Duodenal mucosa (tissue), 2 donors: ENCODE measurements at regions not wholly inside any gene's neighbourhood (a gene's known extent, or its start where the extent isn't known, plus 50 kb on each side); places are given as distances from the start of the nearest gene placed in this dataset.

Experiments used
- H3K27ac ChIP-seq: one replicate; pipeline ENCODE4 v1.7.0; 2013; ENCODE audit warnings: low read depth, low read length
- H3K27me3 ChIP-seq, 2 donors: one replicate each; pipeline ENCODE4 v1.7.0; 2013; ENCODE audit warnings: low read length in 2 of 2, control low read depth in 1 of 2; ENCODE audit not compliant: insufficient read depth in 2 of 2, control insufficient read depth in 1 of 2
- H3K36me3 ChIP-seq, 2 donors: one replicate each; pipeline ENCODE4 v1.7.0; 2013; ENCODE audit warnings: low read length in 2 of 2, control low read depth in 1 of 2; ENCODE audit not compliant: insufficient read depth in 2 of 2, control insufficient read depth in 1 of 2
- H3K4me1 ChIP-seq, 2 donors: one replicate each; pipeline ENCODE4 v1.7.0; 2013; ENCODE audit warnings: low read length in 2 of 2, control low read depth in 1 of 2; ENCODE audit not compliant: insufficient read depth in 2 of 2, control insufficient read depth in 1 of 2
- H3K4me3 ChIP-seq, 2 donors: one replicate each; pipeline ENCODE4 v1.7.0; 2013; ENCODE audit warnings: low read length in 2 of 2, low read depth in 1 of 2
- H3K9ac ChIP-seq, 2 donors: one replicate each; pipeline ENCODE4 v1.7.0; 2013; ENCODE audit warnings: low read length in 2 of 2, low read depth in 1 of 2
- H3K9me3 ChIP-seq, 2 donors: one replicate each; pipeline ENCODE4 v1.7.0; 2013; ENCODE audit warnings: low read length in 2 of 2, control low read depth in 1 of 2; ENCODE audit not compliant: control insufficient read depth in 1 of 2

DNA sequence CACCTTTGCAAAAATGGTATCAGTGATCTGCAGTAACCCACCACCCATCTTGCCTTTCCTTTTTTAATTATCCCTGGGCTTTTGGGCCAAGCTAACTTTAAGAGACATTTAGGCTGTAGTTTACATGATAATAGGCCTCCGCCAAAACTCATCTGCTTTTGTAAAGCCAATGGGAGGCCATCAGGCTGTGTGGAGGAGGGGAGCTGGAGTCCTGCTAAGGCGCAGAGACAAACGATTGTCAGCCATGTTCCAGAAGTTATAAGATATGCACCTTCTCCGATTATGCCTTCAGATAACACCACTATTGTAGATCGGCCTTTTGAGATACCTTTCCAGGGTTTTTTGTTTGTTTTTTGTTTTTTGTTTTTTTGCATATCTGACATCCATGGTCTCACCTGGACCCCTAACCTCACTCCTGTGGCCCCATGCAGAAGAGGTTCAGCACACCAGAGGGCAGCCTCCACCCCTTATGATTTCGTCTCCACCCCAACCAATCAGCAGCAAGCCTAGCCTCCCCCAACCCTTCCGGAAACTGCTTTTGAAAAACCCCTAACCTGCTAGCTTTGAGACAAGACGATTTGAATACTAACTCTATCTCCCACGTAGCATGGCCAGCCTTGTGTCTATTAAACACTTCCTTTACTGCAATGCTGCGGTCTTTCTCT lies 113.9 kb upstream of the UBL3 start:
- Histone ChIP-seq H3K27ac (no peak overlapping the region), H3K36me3 (no peaks in the 10 kb centered on the region), H3K4me1 (no peaks in the 10 kb centered on the region), H3K9ac (no peak overlapping the region), H3K4me3 (no peak overlapping the region), H3K27me3 (no peaks in the 10 kb centered on the region), H3K9me3 (peaks cover 2 to 4% of the 10 kb centered on the region in 2 donors)

DNA sequence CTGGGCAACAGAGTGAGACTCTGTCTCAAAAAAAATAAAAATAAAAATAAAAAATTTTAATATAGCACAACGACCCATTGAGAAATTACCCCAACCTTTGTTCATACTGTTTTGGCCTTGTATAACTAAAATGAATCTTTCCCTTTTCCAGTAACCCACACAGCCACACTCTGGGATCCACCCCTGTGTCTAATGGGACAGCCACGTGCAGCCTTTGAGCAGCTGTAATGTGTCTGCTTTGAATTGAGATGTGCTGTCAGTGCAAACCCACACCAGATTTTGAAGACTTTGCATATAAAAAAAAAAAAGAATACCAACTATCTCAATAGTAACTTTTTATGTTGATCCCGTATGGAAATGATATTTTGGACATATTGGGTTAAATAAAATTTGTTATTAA lies 112.7 kb upstream of the UBL3 start:
- Histone ChIP-seq H3K9ac (no peak overlapping the region), H3K4me1 (no peaks in the 10 kb centered on the region), H3K9me3 (peaks cover 2 to 4% of the 10 kb centered on the region in 2 donors), H3K27ac (no peak overlapping the region), H3K4me3 (no peak overlapping the region), H3K27me3 (no peaks in the 10 kb centered on the region), H3K36me3 (no peaks in the 10 kb centered on the region)

DNA sequence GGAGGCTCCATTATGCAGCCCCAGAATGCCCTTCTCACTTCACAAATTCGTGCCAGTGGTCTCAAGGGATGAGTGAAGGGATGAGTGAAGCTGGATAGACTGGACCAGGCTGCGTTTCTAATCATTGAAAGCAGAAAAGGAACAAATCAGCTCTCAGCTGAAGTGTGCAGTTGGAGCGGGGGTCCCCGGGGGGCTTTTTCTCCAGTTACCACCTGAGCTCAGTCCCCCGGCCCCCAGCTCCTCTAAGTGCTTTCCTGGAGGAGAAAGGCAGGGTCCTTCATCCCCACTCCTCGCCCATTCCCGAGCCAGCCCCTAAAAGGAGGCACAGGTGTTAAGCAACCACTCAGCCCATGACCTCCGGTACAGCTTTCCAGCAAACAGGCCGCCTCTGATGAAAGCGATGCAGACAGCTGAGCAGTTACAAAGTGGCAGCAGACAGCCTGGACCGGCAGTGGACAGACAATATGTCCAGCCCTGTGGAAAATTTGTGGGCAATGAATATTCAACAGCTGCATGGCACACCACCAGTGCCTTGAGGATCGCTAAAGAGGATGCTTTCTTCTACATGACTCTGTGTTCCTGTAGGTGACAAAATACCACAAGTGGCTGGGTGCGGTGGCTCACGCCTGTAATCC lies 110.7 kb upstream of the UBL3 start:
- Histone ChIP-seq H3K27me3 (peaks cover 0 to 4% of the 10 kb centered on the region in 2 donors), H3K27ac (no peak overlapping the region), H3K9ac (no peak overlapping the region)

DNA sequence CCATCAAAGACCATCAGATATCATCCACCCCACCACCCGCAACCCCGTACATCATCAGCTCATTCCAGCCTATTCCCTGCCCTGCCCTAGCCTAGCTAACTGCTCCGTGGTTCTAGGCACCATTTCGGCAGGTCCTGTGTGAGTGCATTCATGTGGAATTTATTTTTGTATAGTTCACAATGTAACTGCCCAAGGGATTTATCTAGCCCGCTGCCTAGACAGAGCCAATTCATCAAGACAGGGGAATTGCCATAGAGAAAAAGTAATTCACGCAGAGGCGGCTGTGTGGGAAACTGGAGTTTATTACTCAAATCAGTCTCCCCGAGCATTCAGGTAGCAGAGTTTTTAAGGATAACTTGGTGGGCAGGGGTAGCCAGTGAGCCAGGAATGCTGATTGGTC lies 109.2 kb upstream of the UBL3 start:
- H3K27ac ChIP-seq: no peak overlapping the region
- peaks cover 0 to 4% of the 10 kb centered on the region in 2 donors for H3K27me3 ChIP-seq
- no peak overlapping the region for H3K4me3 ChIP-seq
- peaks cover 0 to 5% of the 10 kb centered on the region in 2 donors for H3K4me1 ChIP-seq
- no peaks in the 10 kb centered on the region for H3K36me3 ChIP-seq
- no peak overlapping the region for H3K9ac ChIP-seq
- no peaks in the 10 kb centered on the region for H3K9me3 ChIP-seq

More for the DNA sequence above, 110.7 kb upstream of the UBL3 start:
- Histone ChIP-seq H3K4me3 (no peak overlapping the region), H3K36me3 (no peaks in the 10 kb centered on the region), H3K9me3 (no peaks in the 10 kb centered on the region), H3K4me1 (no peaks in the 10 kb centered on the region)

DNA sequence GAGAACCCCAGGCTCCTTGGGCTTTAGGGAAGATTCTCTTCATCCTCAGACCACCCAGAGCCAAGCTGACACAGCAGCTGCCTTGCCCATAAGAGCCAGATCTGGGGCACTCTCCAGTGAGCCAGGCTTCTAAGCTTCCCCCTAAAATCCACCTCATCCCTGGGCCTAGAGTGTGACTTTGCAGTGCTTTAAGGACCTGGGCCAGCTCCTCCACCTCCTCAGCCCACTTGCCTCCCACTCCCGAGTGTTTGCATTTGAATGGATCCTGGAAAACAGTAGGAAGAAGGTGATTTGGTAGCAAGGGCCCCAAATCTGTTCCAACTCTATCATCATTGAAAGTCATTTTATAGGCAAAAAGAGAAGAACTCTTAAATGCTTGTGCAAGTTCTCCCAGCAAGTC lies 108.7 kb upstream of the UBL3 start:
- Histone ChIP-seq H3K4me1 (peaks cover 4 to 10% of the 10 kb centered on the region in 2 donors), H3K27ac (no peak overlapping the region), H3K9ac (no peak overlapping the region)

DNA sequence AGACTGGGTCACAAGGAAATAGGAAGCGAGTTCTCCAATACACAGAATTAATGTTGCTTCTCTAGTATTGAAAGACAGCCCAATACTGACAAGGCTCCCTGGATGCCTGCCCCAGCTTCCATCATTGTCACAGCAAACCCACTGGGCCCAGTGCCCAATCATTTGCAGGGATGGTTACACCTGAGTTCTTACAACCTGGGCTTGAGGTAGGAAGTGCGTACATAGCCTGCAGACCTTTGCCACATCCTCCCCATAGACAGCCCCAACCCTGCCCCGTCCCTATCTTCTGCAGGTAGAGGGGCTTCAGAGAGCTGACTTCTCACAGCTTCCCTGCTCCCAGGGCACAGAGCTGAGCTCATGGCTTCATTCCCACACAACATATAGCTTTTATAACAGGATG lies 108.1 kb upstream of the UBL3 start:
- H3K9ac ChIP-seq: no peak overlapping the region
- H3K27me3 ChIP-seq: peaks cover 0 to 4% of the 10 kb centered on the region in 2 donors
- no peak overlapping the region for H3K4me3 ChIP-seq

More for the DNA sequence above, 108.7 kb upstream of the UBL3 start:
- Histone ChIP-seq H3K27me3 (peaks cover 0 to 4% of the 10 kb centered on the region in 2 donors), H3K4me3 (no peak overlapping the region), H3K9me3 (no peaks in the 10 kb centered on the region), H3K36me3 (no peaks in the 10 kb centered on the region)

DNA sequence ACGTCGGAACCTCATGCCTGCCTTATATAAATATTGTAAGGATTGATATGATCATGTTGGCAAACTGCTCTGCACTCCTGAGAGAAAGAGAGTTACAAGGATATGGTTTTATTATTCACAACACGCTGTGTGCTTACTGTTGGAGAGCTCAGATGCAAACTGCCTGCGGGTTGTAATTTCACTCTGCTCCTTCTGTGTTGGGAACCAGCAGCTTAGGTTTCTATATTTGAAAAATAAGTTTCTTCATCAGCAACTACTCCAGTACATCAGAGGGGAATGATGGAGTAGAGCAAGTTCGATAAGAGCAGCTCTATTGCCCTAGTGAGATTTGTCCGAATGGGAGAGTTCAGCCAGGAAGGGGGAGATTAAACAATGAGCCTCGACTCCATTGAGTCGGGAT lies 106.9 kb upstream of the UBL3 start:
- no peak overlapping the region for H3K4me3 ChIP-seq
- H3K4me1 ChIP-seq: peaks cover 9 to 12% of the 10 kb centered on the region in 2 donors
- H3K27me3 ChIP-seq: peaks cover 0 to 4% of the 10 kb centered on the region in 2 donors
- H3K36me3 ChIP-seq: no peaks in the 10 kb centered on the region
- H3K9me3 ChIP-seq: no peaks in the 10 kb centered on the region
- H3K9ac ChIP-seq: no peak overlapping the region
- H3K27ac ChIP-seq: no peak overlapping the region

More for the DNA sequence above, 108.1 kb upstream of the UBL3 start:
- H3K4me1 ChIP-seq: peaks cover 9 to 12% of the 10 kb centered on the region in 2 donors
- no peak overlapping the region for H3K27ac ChIP-seq
- H3K9me3 ChIP-seq: no peaks in the 10 kb centered on the region
- no peaks in the 10 kb centered on the region for H3K36me3 ChIP-seq

DNA sequence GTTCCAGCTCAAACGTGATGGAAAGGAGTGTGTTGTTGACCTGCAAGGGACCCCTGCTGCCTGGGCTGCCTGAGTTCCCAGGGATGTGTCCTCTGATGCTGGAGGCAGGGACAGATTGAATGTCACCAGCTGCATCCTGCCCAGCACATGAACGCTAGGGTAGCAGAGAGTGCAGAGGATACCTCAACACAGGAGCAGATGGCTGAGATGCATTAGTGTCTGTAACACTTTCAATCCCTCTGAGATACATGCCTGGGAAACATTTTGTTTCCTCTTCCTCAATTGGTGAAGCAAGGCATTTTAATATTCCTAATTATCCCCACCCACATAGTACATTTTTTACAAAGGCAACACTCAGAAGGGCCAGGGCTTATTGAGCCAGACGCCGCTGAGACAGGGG lies 106.4 kb upstream of the UBL3 start:
- Histone ChIP-seq H3K4me3 (no peak overlapping the region), H3K9me3 (no peaks in the 10 kb centered on the region), H3K27ac (no peak overlapping the region), H3K4me1 (peaks cover 9 to 12% of the 10 kb centered on the region in 2 donors), H3K9ac (no peak overlapping the region), H3K36me3 (no peaks in the 10 kb centered on the region), H3K27me3 (peaks cover 0 to 4% of the 10 kb centered on the region in 2 donors)

DNA sequence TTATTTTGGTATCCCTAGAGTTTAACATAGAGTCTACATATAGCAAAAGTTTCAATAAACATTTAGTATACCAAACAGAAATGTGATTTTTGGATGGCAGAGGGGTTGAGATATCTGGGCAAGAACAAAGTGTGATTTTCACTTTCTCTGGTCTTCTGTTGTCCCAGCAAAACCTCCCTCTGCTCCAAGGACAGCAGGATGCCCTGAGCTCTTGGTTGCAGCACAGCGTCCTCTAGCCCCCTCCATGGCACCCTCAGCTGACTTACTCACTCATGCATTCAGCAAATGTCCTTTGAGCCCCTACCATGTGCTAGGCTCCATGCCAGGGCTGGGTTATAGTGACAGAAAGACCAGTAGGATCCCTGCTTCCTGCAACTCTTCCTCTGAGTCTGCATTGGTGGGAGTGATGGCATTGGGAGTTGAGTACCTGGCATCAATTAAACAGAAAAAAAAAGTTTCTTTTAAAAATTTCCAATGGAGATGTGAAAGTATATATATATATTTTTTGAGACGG lies 104.8 kb upstream of the UBL3 start:
- H3K27me3 ChIP-seq: peaks cover 0 to 4% of the 10 kb centered on the region in 2 donors
- no peak overlapping the region for H3K27ac ChIP-seq
- peaks cover 9 to 12% of the 10 kb centered on the region in 2 donors for H3K4me1 ChIP-seq
- H3K36me3 ChIP-seq: no peaks in the 10 kb centered on the region
- H3K9me3 ChIP-seq: no peaks in the 10 kb centered on the region
- H3K9ac ChIP-seq: no peak overlapping the region
- no peak overlapping the region for H3K4me3 ChIP-seq
